CD8-positive, alpha-beta memory T cell (primary cell): ENCODE measurements at regions not wholly inside any gene's neighbourhood (a gene's known extent, or its start where the extent isn't known, plus 50 kb on each side); places are given as distances from the start of the nearest gene placed in this dataset.

Source experiments
- CTCF ChIA-PET: fragments of 350-600 bp; sonication (Branson Sonifier 250); formaldehyde crosslinking; loops from one replicate; lab custom pipeline; 2021; ENCODE audit warnings: antibody characterized with exemption; lab: Charles Lee
- POLR2A ChIA-PET: fragments of 350-600 bp; sonication (Branson Sonifier 250); formaldehyde crosslinking; loops from one replicate; lab custom pipeline; 2021; ENCODE audit warnings: antibody characterized with exemption; lab: Charles Lee
- DNase-seq, 5 donors: peaks; one replicate each; pipeline versions ENCODE4 v3.0.0 to v3.0.0-alpha.2; 2020 to 2022; ENCODE audit warnings: mixed read lengths in 1 of 5
- H3K27ac ChIP-seq: one replicate; pipeline ENCODE4 v1.7.0; 2013; ENCODE audit warnings: low read depth, mild to moderate bottlenecking, low read length, moderate library complexity
- H3K27me3 ChIP-seq: 2 replicates; pipeline ENCODE4 v1.7.0; 2013; ENCODE audit warnings: low read length, mild to moderate bottlenecking; ENCODE audit not compliant: insufficient read depth, poor library complexity, severe bottlenecking
- H3K36me3 ChIP-seq: 2 replicates; pipeline ENCODE4 v1.7.0; 2013; ENCODE audit warnings: mild to moderate bottlenecking, low read length, moderate library complexity; ENCODE audit not compliant: insufficient read depth
- H3K4me1 ChIP-seq: 2 replicates; pipeline ENCODE4 v1.7.0; 2013; ENCODE audit warnings: mild to moderate bottlenecking, low read length, moderate library complexity; ENCODE audit not compliant: insufficient read depth
- H3K4me3 ChIP-seq: 2 replicates; pipeline ENCODE4 v1.7.0; 2013; ENCODE audit warnings: mild to moderate bottlenecking, low read length
- H3K9me3 ChIP-seq: 2 replicates; pipeline ENCODE4 v1.7.0; 2013; ENCODE audit warnings: mild to moderate bottlenecking, low read length
- H3K27ac Mint-ChIP-seq, 8 donors: one replicate each; pipeline ENCODE4 v1.8.0; 2020 to 2021; ENCODE audit warnings: mixed read lengths in 8 of 8, mild to moderate bottlenecking in 6 of 8, inconsistent platforms in 3 of 8, moderate library complexity in 3 of 8
- H3K27me3 Mint-ChIP-seq, 2 donors: one replicate each; pipeline ENCODE4 v1.8.0; 2020 to 2021; ENCODE audit warnings: mixed read lengths in 2 of 2, mild to moderate bottlenecking in 1 of 2, moderate library complexity in 1 of 2
- H3K36me3 Mint-ChIP-seq, 3 donors: one replicate each; pipeline ENCODE4 v1.8.0; 2020 to 2021; ENCODE audit warnings: mixed read lengths in 3 of 3, inconsistent platforms in 1 of 3, mild to moderate bottlenecking in 1 of 3
- H3K4me1 Mint-ChIP-seq, 3 donors: one replicate each; pipeline ENCODE4 v1.8.0; 2020 to 2021; ENCODE audit warnings: mixed read lengths in 3 of 3, inconsistent platforms in 1 of 3, mild to moderate bottlenecking in 1 of 3
- H3K4me3 Mint-ChIP-seq, 7 donors: one replicate each; pipeline ENCODE4 v1.8.0; 2020 to 2021; ENCODE audit warnings: mixed read lengths in 7 of 7, mild to moderate bottlenecking in 6 of 7, moderate library complexity in 4 of 7, inconsistent platforms in 2 of 7
- H3K9me3 Mint-ChIP-seq, 5 donors: one replicate each; pipeline ENCODE4 v1.8.0; 2020 to 2022; ENCODE audit warnings: mixed read lengths in 5 of 5, mild to moderate bottlenecking in 3 of 5, moderate library complexity in 2 of 5, inconsistent platforms in 1 of 5

GRCh38 chr19:31961667-31962066 lies 383.7 kb upstream of the ZNF507 start:
- Mint-ChIP-seq H3K27ac (no peak overlapping the region), H3K36me3 (no peaks in the 10 kb centered on the region), H3K27me3 (no peaks in the 10 kb centered on the region), H3K4me1 (no peaks in the 10 kb centered on the region), H3K4me3 (no peak overlapping the region), H3K9me3 (peaks cover 0 to 12% (median 0%) of the 10 kb centered on the region in 5 donors)
- Histone ChIP-seq H3K36me3 (no peaks in the 10 kb centered on the region), H3K27me3 (no peaks in the 10 kb centered on the region), H3K27ac (no peak overlapping the region), H3K4me3 (no peak overlapping the region), H3K9me3 (no peaks in the 10 kb centered on the region), H3K4me1 (no peaks in the 10 kb centered on the region)
- ChIA-PET POLR2A (no interaction called here), CTCF (interaction anchor here (1.0 kb wide), 1 partner anchor 22 kb away, joined by 3 read pairs; no protein-coding TSS in a partner anchor)
- no peak for DNase-seq

GRCh38 chr19:31962561-31962996 lies 382.8 kb upstream of the ZNF507 start:
- Mint-ChIP-seq H3K9me3 (peaks cover 0 to 10% (median 0%) of the 10 kb centered on the region in 5 donors), H3K27ac (no peak overlapping the region), H3K4me1 (no peaks in the 10 kb centered on the region), H3K36me3 (no peaks in the 10 kb centered on the region), H3K4me3 (no peak overlapping the region), H3K27me3 (no peaks in the 10 kb centered on the region)
- H3K27ac ChIP-seq = no peak overlapping the region
- no peaks in the 10 kb centered on the region for H3K27me3 ChIP-seq
- ChIA-PET CTCF (no interaction called here), POLR2A (no interaction called here)
- H3K36me3 ChIP-seq = no peaks in the 10 kb centered on the region
- no peaks in the 10 kb centered on the region for H3K9me3 ChIP-seq
- DNase-seq = no peak
- no peaks in the 10 kb centered on the region for H3K4me1 ChIP-seq
- no peak overlapping the region for H3K4me3 ChIP-seq

GRCh38 chr19:31963746-31964145 lies 381.7 kb upstream of the ZNF507 start:
- Histone ChIP-seq H3K9me3 (no peaks in the 10 kb centered on the region), H3K36me3 (no peaks in the 10 kb centered on the region), H3K27me3 (no peaks in the 10 kb centered on the region), H3K4me1 (no peaks in the 10 kb centered on the region), H3K4me3 (no peak overlapping the region), H3K27ac (no peak overlapping the region)
- no peak overlapping the region for H3K27ac Mint-ChIP-seq
- H3K4me1 Mint-ChIP-seq = no peaks in the 10 kb centered on the region
- no peak for DNase-seq
- POLR2A ChIA-PET = no interaction called here
- H3K27me3 Mint-ChIP-seq = no peaks in the 10 kb centered on the region
- CTCF ChIA-PET = no interaction called here
- no peak overlapping the region for H3K4me3 Mint-ChIP-seq
- H3K36me3 Mint-ChIP-seq = no peaks in the 10 kb centered on the region
- H3K9me3 Mint-ChIP-seq = peaks cover 0 to 5% (median 0%) of the 10 kb centered on the region in 5 donors

- Histone ChIP-seq H3K36me3 (no peaks in the 10 kb centered on the region), H3K27ac (no peak overlapping the region), H3K4me3 (no peak overlapping the region), H3K9me3 (no peaks in the 10 kb centered on the region), H3K27me3 (no peaks in the 10 kb centered on the region), H3K4me1 (no peaks in the 10 kb centered on the region)
- POLR2A ChIA-PET = no interaction called here
- Mint-ChIP-seq H3K27ac (no peak overlapping the region), H3K27me3 (no peaks in the 10 kb centered on the region), H3K9me3 (peaks cover 0 to 7% (median 0%) of the 10 kb centered on the region in 5 donors), H3K4me1 (no peaks in the 10 kb centered on the region), H3K4me3 (no peak overlapping the region), H3K36me3 (no peaks in the 10 kb centered on the region)
- CTCF ChIA-PET = no interaction called here
- DNase-seq = no peak
Observed at GRCh38 chr19:31969016-31969415, 376.4 kb upstream of the ZNF507 start.

GRCh38 chr19:31970027-31970461 lies 375.4 kb upstream of the ZNF507 start:
- H3K4me1 ChIP-seq = no peaks in the 10 kb centered on the region
- H3K27ac ChIP-seq = no peak overlapping the region
- DNase-seq = no peak
- H3K27me3 Mint-ChIP-seq = peaks cover 0 to 1% of the 10 kb centered on the region in 2 donors
- no peaks in the 10 kb centered on the region for H3K27me3 ChIP-seq
- H3K9me3 Mint-ChIP-seq = peaks cover 0 to 9% (median 0%) of the 10 kb centered on the region in 5 donors
- no peak overlapping the region for H3K27ac Mint-ChIP-seq
- H3K36me3 Mint-ChIP-seq = no peaks in the 10 kb centered on the region
- H3K4me3 ChIP-seq = no peak overlapping the region
- no peaks in the 10 kb centered on the region for H3K9me3 ChIP-seq
- ChIA-PET CTCF (no interaction called here), POLR2A (no interaction called here)
- no peak overlapping the region for H3K4me3 Mint-ChIP-seq
- H3K36me3 ChIP-seq = no peaks in the 10 kb centered on the region
- no peaks in the 10 kb centered on the region for H3K4me1 Mint-ChIP-seq

- POLR2A ChIA-PET = no interaction called here
Observed at GRCh38 chr19:31974290-31974689, 371.1 kb upstream of the ZNF507 start.

GRCh38 chr19:31974941-31975340 lies 370.5 kb upstream of the ZNF507 start:
- H3K4me3 ChIP-seq = no peak overlapping the region
- H3K9me3 ChIP-seq = no peaks in the 10 kb centered on the region
- H3K27me3 ChIP-seq = no peaks in the 10 kb centered on the region
- DNase-seq = no peak
- H3K4me1 Mint-ChIP-seq = no peaks in the 10 kb centered on the region
- H3K36me3 ChIP-seq = no peaks in the 10 kb centered on the region
- no peak overlapping the region for H3K27ac ChIP-seq
- no peak overlapping the region for H3K27ac Mint-ChIP-seq
- peaks cover 0 to 5% of the 10 kb centered on the region in 2 donors for H3K27me3 Mint-ChIP-seq
- H3K36me3 Mint-ChIP-seq = no peaks in the 10 kb centered on the region
- H3K9me3 Mint-ChIP-seq = peaks cover 0 to 11% (median 0%) of the 10 kb centered on the region in 5 donors
- no peak overlapping the region for H3K4me3 Mint-ChIP-seq
- no peaks in the 10 kb centered on the region for H3K4me1 ChIP-seq
- CTCF ChIA-PET = no interaction called here
- POLR2A ChIA-PET = no interaction called here

More at GRCh38 chr19:31974290-31974689, 371.1 kb upstream of the ZNF507 start:
- Mint-ChIP-seq H3K27me3 (peaks cover 0 to 5% of the 10 kb centered on the region in 2 donors), H3K9me3 (peaks cover 0 to 11% (median 0%) of the 10 kb centered on the region in 5 donors), H3K27ac (no peak overlapping the region), H3K4me1 (no peaks in the 10 kb centered on the region), H3K36me3 (no peaks in the 10 kb centered on the region), H3K4me3 (no peak overlapping the region)
- no peak for DNase-seq
- no peaks in the 10 kb centered on the region for H3K27me3 ChIP-seq
- H3K4me3 ChIP-seq = no peak overlapping the region
- H3K9me3 ChIP-seq = no peaks in the 10 kb centered on the region
- no peak overlapping the region for H3K27ac ChIP-seq
- no peaks in the 10 kb centered on the region for H3K4me1 ChIP-seq
- CTCF ChIA-PET = no interaction called here
- no peaks in the 10 kb centered on the region for H3K36me3 ChIP-seq

- no peak overlapping the region for H3K4me3 ChIP-seq
- CTCF ChIA-PET = no interaction called here
- DNase-seq = no peak
- peaks cover 0 to 11% (median 0%) of the 10 kb centered on the region in 5 donors for H3K9me3 Mint-ChIP-seq
- POLR2A ChIA-PET = no interaction called here
- peaks cover 0 to 5% of the 10 kb centered on the region in 2 donors for H3K27me3 Mint-ChIP-seq
- H3K9me3 ChIP-seq = no peaks in the 10 kb centered on the region
- H3K4me1 Mint-ChIP-seq = no peaks in the 10 kb centered on the region
- H3K4me3 Mint-ChIP-seq = no peak overlapping the region
- H3K27ac ChIP-seq = no peak overlapping the region
- H3K36me3 Mint-ChIP-seq = no peaks in the 10 kb centered on the region
- no peaks in the 10 kb centered on the region for H3K36me3 ChIP-seq
- no peak overlapping the region for H3K27ac Mint-ChIP-seq
- H3K4me1 ChIP-seq = no peaks in the 10 kb centered on the region
- H3K27me3 ChIP-seq = no peaks in the 10 kb centered on the region
Observed at GRCh38 chr19:31975461-31975860, 369.9 kb upstream of the ZNF507 start.
